Dendritic cell treated with granulocyte-macrophage colony-stimulating factor and Interleukin-4, amounts not matched to agents 40 ng/mL and 50 ng/mL, for 4 days (primary cell): ENCODE measurements at regions not wholly inside any gene's neighbourhood (a gene's known extent, or its start where the extent isn't known, plus 50 kb on each side); places are given as distances from the start of the nearest gene placed in this dataset.

Experiments
- H3K27ac Mint-ChIP-seq: one replicate; pipeline ENCODE4 v1.8.0; 2022; ENCODE audit warnings: mild to moderate bottlenecking, mixed read lengths
- H3K27me3 Mint-ChIP-seq: one replicate; pipeline ENCODE4 v1.8.0; 2022; ENCODE audit warnings: mild to moderate bottlenecking, mixed read lengths
- H3K36me3 Mint-ChIP-seq: one replicate; pipeline ENCODE4 v1.8.0; 2022; ENCODE audit warnings: low read depth, mixed read lengths
- H3K4me1 Mint-ChIP-seq: one replicate; pipeline ENCODE4 v1.8.0; 2022; ENCODE audit warnings: low read depth, mixed read lengths
- H3K4me3 Mint-ChIP-seq: one replicate; pipeline ENCODE4 v1.8.0; 2022; ENCODE audit warnings: mild to moderate bottlenecking, moderate library complexity, mixed read lengths
- H3K9me3 Mint-ChIP-seq: one replicate; pipeline ENCODE4 v1.8.0; 2022; ENCODE audit warnings: mixed read lengths
- intact Hi-C: fragments of 100-400 bp; cut with micrococcal nuclease; formaldehyde crosslinking; loops from one replicate; pipeline ENCODE4 v1.15.0; 2022

GRCh38 chr2:199679883-199680282 lies 171.1 kb downstream of the FTCDNL1 start:
- intact Hi-C loops = no loop called here
- Mint-ChIP-seq H3K9me3 (no peaks in the 10 kb centered on the region), H3K27me3 (no peaks in the 10 kb centered on the region), H3K27ac (no peak overlapping the region), H3K4me3 (no peak overlapping the region), H3K4me1 (peaks cover 7% of the 10 kb centered on the region), H3K36me3 (no peaks in the 10 kb centered on the region)

GRCh38 chr2:199677881-199678280 lies 173.1 kb downstream of the FTCDNL1 start:
- H3K4me3 Mint-ChIP-seq = no peak overlapping the region
- no peaks in the 10 kb centered on the region for H3K9me3 Mint-ChIP-seq
- H3K36me3 Mint-ChIP-seq = no peaks in the 10 kb centered on the region
- no peak overlapping the region for H3K27ac Mint-ChIP-seq
- H3K27me3 Mint-ChIP-seq = no peaks in the 10 kb centered on the region
- intact Hi-C loops = no loop called here
- peaks cover 7% of the 10 kb centered on the region for H3K4me1 Mint-ChIP-seq

- no peaks in the 10 kb centered on the region for H3K9me3 Mint-ChIP-seq
- H3K36me3 Mint-ChIP-seq = no peaks in the 10 kb centered on the region
- H3K27me3 Mint-ChIP-seq = no peaks in the 10 kb centered on the region
- no peak overlapping the region for H3K27ac Mint-ChIP-seq
- no peaks in the 10 kb centered on the region for H3K4me1 Mint-ChIP-seq
- intact Hi-C loops = no loop called here
- H3K4me3 Mint-ChIP-seq = no peak overlapping the region
Observed at GRCh38 chr2:199668645-199669044, 182.3 kb downstream of the FTCDNL1 start.

GRCh38 chr2:199663157-199663556 lies 187.8 kb downstream of the FTCDNL1 start:
- H3K4me1 Mint-ChIP-seq = no peaks in the 10 kb centered on the region
- no peak overlapping the region for H3K27ac Mint-ChIP-seq
- intact Hi-C loops = no loop called here
- no peaks in the 10 kb centered on the region for H3K36me3 Mint-ChIP-seq
- H3K27me3 Mint-ChIP-seq = no peaks in the 10 kb centered on the region
- H3K9me3 Mint-ChIP-seq = no peaks in the 10 kb centered on the region
- H3K4me3 Mint-ChIP-seq = no peak overlapping the region

- no peak overlapping the region for H3K27ac Mint-ChIP-seq
- no peaks in the 10 kb centered on the region for H3K36me3 Mint-ChIP-seq
- no peak overlapping the region for H3K4me3 Mint-ChIP-seq
- no peaks in the 10 kb centered on the region for H3K4me1 Mint-ChIP-seq
- intact Hi-C loops = no loop called here
- no peaks in the 10 kb centered on the region for H3K9me3 Mint-ChIP-seq
- no peaks in the 10 kb centered on the region for H3K27me3 Mint-ChIP-seq
Observed at GRCh38 chr2:199662255-199662654, 188.7 kb downstream of the FTCDNL1 start.

- Mint-ChIP-seq H3K27ac (no peak overlapping the region), H3K36me3 (no peaks in the 10 kb centered on the region), H3K4me1 (no peaks in the 10 kb centered on the region), H3K27me3 (no peaks in the 10 kb centered on the region), H3K4me3 (no peak overlapping the region), H3K9me3 (no peaks in the 10 kb centered on the region)
- intact Hi-C loops = no loop called here
Observed at GRCh38 chr2:199660167-199660566, 190.8 kb downstream of the FTCDNL1 start.

GRCh38 chr2:199659207-199659606 lies 191.8 kb downstream of the FTCDNL1 start:
- Mint-ChIP-seq H3K27me3 (no peaks in the 10 kb centered on the region), H3K36me3 (no peaks in the 10 kb centered on the region), H3K4me3 (peak overlapping the region; percentile 68), H3K27ac (no peak overlapping the region), H3K4me1 (no peaks in the 10 kb centered on the region), H3K9me3 (no peaks in the 10 kb centered on the region)
- intact Hi-C loops = no loop called here

GRCh38 chr2:199646439-199646838 lies 188.7 kb upstream of the SATB2 start:
- Mint-ChIP-seq H3K4me3 (no peak overlapping the region), H3K4me1 (no peaks in the 10 kb centered on the region), H3K9me3 (peaks cover 21% of the 10 kb centered on the region), H3K36me3 (no peaks in the 10 kb centered on the region), H3K27me3 (no peaks in the 10 kb centered on the region), H3K27ac (no peak overlapping the region)
- intact Hi-C loops = no loop called here

GRCh38 chr2:199631129-199631528 lies 173.4 kb upstream of the SATB2 start:
- H3K27me3 Mint-ChIP-seq = no peaks in the 10 kb centered on the region
- no peaks in the 10 kb centered on the region for H3K4me1 Mint-ChIP-seq
- H3K4me3 Mint-ChIP-seq = no peak overlapping the region
- no peaks in the 10 kb centered on the region for H3K9me3 Mint-ChIP-seq
- intact Hi-C loops = no loop called here
- H3K27ac Mint-ChIP-seq = no peak overlapping the region
- no peaks in the 10 kb centered on the region for H3K36me3 Mint-ChIP-seq

GRCh38 chr2:199629301-199629700 lies 171.6 kb upstream of the SATB2 start:
- H3K27me3 Mint-ChIP-seq = no peaks in the 10 kb centered on the region
- H3K4me1 Mint-ChIP-seq = no peaks in the 10 kb centered on the region
- no peaks in the 10 kb centered on the region for H3K36me3 Mint-ChIP-seq
- no peak overlapping the region for H3K4me3 Mint-ChIP-seq
- no peaks in the 10 kb centered on the region for H3K9me3 Mint-ChIP-seq
- no peak overlapping the region for H3K27ac Mint-ChIP-seq
- intact Hi-C loops = no loop called here

GRCh38 chr2:199627417-199627816 lies 169.7 kb upstream of the SATB2 start:
- H3K4me3 Mint-ChIP-seq = no peak overlapping the region
- no peaks in the 10 kb centered on the region for H3K9me3 Mint-ChIP-seq

GRCh38 chr2:199624958-199625357 lies 167.2 kb upstream of the SATB2 start:
- Mint-ChIP-seq H3K27me3 (no peaks in the 10 kb centered on the region), H3K36me3 (no peaks in the 10 kb centered on the region), H3K4me3 (no peak overlapping the region), H3K27ac (no peak overlapping the region), H3K4me1 (no peaks in the 10 kb centered on the region), H3K9me3 (no peaks in the 10 kb centered on the region)
- intact Hi-C loops = no loop called here

More at GRCh38 chr2:199627417-199627816, 169.7 kb upstream of the SATB2 start:
- Mint-ChIP-seq H3K36me3 (no peaks in the 10 kb centered on the region), H3K27ac (no peak overlapping the region), H3K4me1 (no peaks in the 10 kb centered on the region), H3K27me3 (no peaks in the 10 kb centered on the region)
- intact Hi-C loops = no loop called here

- intact Hi-C loops = no loop called here
- Mint-ChIP-seq H3K27me3 (no peaks in the 10 kb centered on the region), H3K4me1 (no peaks in the 10 kb centered on the region), H3K27ac (no peak overlapping the region), H3K4me3 (no peak overlapping the region), H3K9me3 (no peaks in the 10 kb centered on the region), H3K36me3 (no peaks in the 10 kb centered on the region)
Observed at GRCh38 chr2:199612509-199613130, 154.9 kb upstream of the SATB2 start.

- Mint-ChIP-seq H3K36me3 (no peaks in the 10 kb centered on the region), H3K27ac (no peak overlapping the region), H3K4me1 (peaks cover 8% of the 10 kb centered on the region), H3K9me3 (no peaks in the 10 kb centered on the region), H3K27me3 (no peaks in the 10 kb centered on the region), H3K4me3 (no peak overlapping the region)
- intact Hi-C loops = no loop called here
Observed at GRCh38 chr2:199607914-199608313, 150.2 kb upstream of the SATB2 start.

- no peak overlapping the region for H3K4me3 Mint-ChIP-seq
- no peaks in the 10 kb centered on the region for H3K9me3 Mint-ChIP-seq
- H3K4me1 Mint-ChIP-seq = peaks cover 13% of the 10 kb centered on the region
- H3K27me3 Mint-ChIP-seq = no peaks in the 10 kb centered on the region
- no peaks in the 10 kb centered on the region for H3K36me3 Mint-ChIP-seq
- H3K27ac Mint-ChIP-seq = no peak overlapping the region
- intact Hi-C loops = no loop called here
Observed at GRCh38 chr2:199606193-199606780, 148.5 kb upstream of the SATB2 start.
